GM18499 (cell line): ENCODE measurements at regions not wholly inside any gene's neighbourhood (a gene's known extent, or its start where the extent isn't known, plus 50 kb on each side); places are given as distances from the start of the nearest gene placed in this dataset.

Source experiments
- ATAC-seq: cut with Tn5 transposase; IDR thresholded peaks from one replicate; pipeline ENCODE4 v1.9.1; 2021; ENCODE audit warnings: moderate number of reproducible peaks; ENCODE audit not compliant: insufficient read depth, unreplicated experiment

DNA sequence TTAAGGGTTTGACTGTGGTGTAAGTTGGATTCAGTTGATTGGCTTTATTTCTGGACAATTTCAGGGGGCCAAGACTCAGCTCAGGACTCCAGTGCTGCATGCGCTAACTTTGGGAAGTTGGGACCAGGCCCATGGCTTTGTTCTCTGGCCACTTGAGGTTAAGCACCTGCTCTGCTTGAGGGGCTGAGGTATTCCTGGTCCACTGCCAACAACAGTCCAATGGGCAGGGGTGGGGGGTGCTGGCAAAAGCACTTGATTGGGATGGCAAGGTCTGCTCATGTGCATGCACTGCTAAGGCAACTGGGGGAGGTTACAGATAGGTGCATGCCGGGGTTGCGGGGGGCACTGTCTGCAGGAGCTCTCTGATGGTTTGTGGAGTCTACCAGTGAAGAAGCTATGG, 52.6 kb upstream of the ASB17 start:
- ATAC-seq: no peak

DNA sequence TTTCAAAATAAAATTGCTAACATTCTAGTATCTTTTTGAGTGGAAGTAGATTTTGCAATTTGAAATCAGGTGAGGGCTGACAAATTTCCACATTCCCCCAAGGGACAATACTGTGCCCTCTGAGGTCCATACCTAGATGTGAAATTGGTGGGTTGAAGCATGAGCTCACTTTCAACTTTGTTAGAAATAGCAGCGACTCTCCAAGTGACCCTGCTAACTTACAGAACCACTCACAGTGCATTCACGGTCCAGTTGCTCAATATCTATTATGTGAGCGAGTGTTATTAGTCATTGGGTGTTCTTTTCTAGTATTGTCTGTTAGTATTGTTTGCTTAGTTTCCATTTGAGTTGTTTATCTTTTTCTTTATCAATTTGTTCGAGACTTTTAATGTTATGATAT, 53.6 kb upstream of the ASB17 start:
- peak; percentile 79 for ATAC-seq

DNA sequence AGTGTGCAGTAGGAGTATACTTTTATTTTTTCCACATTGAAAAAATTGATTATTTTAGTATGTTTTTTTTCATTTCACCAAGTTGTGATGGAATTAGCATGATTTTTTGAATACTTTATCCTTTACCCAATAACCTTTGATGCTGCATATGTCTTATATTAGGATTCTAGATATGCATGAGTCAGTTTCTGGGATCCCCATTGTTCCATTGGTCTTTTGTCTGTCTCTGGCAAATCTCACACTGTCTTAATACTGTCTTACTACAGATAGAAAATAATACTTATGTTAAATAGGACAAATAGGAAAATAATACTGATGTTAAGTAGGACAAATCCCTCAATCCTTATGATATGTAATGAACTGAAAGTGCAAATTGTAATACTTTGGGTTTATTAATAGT, 54.3 kb upstream of the ASB17 start:
- ATAC-seq: no peak

DNA sequence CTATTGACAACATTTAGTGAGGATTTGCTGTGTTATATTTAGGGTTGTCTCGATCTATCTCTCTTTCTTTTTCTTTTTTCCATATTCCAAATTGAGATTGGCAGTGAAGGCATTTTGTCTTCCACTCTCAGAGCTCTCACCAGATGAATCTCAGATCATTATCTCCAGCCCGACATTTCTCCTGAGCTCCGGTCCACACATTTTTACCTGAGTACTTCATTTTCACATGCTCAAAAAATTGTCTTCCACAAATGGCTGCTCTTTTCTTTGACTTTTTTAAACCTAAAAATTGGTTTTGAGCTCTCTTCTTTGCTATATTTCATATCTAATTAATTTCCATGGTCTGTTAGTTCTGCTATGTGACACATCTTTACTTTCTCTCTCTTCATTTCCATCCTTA, 56.9 kb upstream of the ASB17 start:
- no peak for ATAC-seq

DNA sequence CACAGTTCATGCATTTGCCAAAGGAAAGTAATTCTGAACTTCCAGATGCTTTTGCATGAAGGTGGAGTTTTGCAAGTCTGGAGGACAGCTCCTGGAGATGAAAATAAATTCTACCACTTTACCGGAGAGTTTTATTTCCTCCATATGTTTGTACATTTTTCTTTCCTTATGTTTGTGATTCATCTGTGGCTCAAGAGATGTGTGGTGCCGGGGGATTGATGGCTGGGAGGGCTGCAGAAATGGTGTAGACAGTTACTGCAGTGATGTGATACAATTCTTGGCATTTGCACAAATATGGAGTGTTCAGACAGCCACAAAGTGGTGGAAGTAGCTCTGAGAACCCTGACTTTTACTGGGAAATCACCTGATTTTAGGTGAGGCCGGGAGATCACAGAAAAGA, 58.5 kb upstream of the ASB17 start:
- ATAC-seq: no peak

DNA sequence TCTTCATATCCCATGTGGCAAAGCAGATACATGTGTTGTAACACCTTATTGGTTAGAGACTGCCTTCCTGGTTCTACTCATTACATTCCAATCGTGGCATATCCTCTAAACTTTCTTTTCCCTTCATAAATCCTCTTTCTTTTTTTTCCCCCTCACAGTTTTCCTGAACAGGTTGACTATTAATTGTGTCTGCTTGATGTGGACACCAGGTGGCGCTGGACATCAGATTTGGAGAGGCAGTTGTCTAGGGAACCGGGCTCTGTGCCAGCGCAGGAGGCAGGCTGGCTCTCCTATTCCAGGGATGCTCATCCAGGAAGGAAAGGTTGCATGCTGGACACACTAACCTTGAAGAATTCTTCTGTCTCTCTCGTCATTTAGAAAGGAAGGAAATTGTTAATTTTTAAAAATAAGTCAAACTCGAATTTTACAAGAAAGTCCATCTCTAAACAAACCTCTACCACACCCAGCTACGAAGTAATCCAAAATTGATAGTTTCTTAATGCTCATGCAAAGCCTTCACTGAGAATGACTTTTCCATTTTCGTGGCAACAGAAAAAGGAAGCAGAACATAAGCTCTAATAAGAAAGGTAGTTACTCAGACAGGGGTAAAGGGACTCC, 59.4 kb upstream of the ASB17 start:
- ATAC-seq: no peak

DNA sequence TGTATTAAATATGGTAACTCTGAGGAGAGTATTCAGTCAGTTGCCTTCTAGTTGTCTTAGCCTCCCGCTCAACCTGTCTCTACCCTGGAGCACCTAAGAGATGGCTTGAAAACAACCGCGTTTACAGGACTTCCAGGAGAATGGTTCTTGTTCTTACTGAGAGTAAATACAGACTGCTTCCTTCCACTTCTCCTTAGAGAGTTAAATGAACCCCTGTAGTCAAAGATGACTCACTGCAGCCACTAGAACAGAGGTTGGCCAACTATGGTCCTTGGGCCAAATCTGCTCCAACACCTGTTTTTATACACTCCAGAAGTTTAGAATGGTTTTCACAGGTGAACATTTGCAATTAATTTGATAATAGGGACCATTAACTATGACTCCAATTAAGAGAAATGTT, 60.1 kb upstream of the ASB17 start:
- ATAC-seq: no peak

DNA sequence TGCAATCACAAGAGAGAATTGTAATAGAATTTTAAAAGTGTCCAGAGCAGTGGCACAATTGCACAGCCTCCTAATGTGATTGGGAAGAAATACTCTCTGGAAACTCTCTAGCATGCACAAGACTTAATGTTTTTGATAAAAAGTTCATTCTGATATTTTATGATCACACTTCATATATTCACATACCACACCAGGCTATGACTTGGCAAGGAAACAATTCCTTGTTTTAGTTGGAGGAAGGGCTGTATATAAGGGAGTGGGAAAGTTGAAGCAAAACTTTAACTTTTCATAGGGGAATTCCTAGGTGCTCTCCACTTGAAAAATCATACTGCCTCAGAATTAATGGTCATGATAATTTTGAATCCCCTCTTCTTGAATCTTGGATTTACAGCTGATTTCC, 61.5 kb upstream of the ASB17 start:
- ATAC-seq: no peak

DNA sequence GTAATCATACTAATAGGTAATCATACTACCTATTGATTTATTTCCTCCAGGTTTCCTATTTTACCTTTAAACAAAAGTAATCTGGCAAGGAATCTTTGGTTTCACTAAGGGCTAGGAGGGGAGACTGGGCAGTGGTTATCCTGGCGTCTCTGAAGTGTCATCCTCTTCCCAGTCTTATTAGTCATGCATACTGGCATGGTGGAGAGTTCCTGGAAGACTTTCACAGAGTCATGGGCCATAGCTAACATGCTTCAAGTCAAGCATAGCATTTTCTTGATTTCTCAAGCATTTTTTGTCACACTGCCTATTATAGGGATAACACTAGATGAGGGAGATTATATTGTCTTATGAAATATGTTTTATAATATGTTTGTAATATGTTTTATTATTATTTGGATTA, 64.0 kb upstream of the ASB17 start:
- ATAC-seq: no peak

DNA sequence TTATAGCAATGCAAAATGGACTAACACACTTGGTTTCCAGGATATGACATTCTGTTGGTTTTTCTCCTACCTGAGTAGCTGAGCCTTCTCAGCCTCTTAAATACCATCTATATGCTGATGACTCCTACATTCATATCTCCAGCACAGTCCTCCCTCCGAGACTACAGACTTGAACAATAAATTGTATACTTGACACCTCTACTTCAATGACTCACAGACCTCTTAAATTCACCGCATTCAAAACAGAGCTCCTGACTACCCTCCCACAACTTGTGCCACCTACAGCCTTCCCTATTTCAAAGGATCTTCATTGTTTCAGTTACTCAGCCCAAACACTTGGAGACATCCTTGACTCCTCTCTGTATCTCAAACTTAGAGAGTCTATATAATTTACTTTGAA, 66.8 kb upstream of the ASB17 start:
- ATAC-seq: no peak

DNA sequence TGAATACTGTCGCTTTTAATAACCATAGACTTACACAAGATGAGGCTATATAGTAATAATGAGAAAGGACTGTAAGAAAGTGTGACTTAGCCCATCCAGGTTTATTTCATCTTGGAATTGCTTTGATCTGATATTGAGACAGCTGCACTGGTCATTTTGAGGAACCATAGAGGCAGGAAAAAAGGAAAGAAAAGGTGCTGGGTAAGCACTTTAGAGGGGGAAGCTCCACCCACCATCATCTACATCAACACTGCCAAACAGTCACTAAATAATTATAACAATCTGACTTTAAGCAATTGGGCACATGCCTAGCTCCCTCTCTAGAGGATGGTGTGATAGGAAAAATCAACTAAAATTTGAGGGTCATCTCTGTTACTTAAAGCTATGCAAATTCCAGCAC, 70.6 kb upstream of the ST6GALNAC3 start:
- no peak for ATAC-seq

DNA sequence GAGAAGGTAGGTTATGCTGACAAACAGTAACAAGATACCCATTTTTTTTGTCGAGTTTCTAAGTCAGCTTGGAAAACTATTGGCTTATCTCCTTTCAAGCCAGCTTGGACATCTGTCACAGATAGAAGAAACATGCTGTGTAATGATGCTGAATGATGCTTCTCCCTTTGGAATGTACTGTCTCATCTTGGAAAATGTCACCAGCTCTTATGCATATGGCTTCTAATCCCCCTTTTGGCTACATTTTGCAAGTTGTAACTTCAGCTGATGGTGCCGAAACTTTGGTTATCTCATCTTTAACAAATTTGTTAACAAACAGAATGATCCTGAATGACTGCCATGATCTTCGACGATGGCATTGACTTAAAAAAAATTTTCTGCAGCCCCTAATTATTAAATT, 68.8 kb upstream of the ST6GALNAC3 start:
- ATAC-seq: no peak

DNA sequence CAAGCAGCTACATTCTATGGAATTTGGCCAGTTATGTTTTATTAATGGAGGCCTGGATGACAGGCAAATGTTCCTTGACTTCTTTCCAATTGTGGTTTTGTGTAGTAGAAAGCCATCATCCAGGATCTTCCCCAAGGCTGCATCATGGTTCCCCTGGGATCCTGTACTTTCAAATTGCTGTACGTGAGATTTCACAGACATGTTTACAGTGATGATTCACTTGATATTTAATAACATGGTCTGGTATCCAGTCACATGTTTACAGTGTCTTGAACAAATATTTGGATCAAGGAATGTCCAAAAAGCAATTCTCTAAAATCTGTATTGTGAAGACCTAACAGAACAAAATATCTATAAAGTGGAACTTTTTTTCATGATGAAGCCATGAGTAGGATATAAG, 68.3 kb upstream of the ST6GALNAC3 start:
- ATAC-seq: no peak

DNA sequence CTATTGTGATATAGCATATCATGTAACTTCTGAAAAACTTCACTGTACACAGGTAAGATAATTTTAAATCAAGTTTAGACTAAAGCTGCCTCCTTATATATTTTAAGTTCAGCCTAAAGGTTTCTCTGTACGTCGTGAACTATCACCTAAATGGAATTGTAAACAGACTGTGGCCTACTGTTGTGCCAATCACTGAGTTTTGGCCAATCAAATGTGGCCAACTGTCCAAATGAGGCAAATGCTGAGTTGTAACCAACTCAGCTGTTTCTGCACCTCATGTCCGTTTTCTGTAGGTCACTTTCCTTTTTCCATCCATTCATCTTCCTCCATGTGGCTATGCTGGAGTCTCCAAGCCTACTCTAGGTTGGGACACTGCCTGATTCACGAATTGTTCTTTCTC, 63.7 kb upstream of the ST6GALNAC3 start:
- ATAC-seq: no peak

DNA sequence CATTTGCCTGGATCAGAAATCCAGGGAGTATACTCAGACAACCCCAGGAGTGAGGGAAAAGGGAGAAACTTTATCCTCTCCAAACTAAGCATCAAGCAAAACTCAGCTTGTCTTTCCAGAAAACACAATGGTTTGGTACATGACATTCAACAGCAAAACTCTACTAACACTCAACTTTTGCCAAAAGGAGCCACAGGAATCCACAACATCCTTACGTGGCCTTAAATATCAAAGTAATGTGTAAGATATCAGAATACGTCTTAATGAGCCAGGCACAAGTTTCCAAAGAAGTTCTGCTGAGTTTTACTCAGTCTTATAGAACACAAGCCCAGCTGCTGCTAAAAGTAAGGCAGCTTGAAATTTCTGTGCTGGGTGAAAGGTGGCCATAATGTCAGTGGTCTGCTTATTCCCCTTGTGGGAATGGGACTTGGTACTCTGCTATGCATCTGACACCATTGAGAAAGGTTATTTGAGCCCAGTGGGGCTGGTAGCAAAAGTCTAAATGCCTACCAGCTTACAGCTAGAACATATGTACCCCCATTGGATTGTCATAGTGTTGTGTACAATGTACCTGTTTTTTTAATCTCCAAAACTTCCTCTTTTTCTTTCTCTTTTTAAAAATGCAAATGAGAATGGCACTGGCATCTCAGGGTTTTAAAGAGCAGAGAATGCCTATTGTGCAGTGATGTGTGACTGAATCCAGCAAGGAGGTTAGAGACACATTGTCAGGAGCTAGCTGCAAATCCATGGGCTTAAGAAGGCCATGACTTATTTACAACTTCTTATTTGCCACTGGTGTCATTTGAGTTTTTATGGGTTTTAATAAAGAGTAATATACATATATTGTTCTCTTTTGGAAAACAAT, 62.0 kb upstream of the ST6GALNAC3 start:
- no peak for ATAC-seq

DNA sequence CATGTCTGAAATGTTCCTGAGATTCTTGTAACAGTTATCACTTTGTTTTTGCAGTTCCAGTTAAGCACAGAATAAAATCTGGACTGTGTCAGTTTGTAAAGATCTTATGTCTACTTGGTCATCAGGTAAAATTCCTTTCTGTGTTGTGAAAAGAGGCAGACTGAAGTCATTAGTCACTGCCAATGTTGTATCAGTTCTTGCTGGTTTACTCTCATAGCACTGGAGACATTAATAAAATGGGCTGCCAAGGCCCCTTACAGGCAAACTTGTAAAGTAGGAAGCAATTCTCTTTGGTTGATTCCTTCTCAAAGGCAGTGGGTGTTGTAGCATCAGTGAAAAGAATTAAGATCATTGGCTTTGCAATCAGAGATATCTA, 61.4 kb upstream of the ST6GALNAC3 start:
- ATAC-seq: no peak

DNA sequence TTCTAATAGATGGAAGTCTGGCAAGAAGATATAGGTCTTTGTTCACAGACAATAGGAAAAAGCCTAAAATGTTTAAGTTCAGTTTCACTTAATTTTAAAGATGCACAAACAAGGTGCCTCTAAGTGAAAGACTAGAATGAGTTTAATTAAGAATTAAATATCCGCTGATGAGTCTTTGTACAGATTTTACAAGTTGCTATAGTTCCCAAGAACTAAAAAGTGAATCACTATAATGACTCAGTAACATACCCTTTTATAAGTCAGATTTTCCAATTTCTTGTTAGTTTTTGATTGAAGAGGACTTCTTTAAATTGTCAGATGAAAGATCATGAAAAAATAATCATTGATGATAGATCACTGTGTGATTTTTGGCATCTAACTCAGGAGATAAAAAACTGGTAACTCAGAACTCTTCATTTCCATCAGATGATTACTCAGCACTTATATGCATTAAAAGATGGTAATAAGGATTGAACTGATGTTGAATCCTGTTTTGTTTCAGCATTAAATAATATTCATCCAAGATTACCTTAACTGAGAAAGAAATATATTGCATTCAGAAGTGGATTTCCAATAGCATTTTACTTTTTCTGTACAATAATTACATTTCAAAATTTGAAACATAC, 59.0 kb upstream of the ST6GALNAC3 start:
- no peak for ATAC-seq

DNA sequence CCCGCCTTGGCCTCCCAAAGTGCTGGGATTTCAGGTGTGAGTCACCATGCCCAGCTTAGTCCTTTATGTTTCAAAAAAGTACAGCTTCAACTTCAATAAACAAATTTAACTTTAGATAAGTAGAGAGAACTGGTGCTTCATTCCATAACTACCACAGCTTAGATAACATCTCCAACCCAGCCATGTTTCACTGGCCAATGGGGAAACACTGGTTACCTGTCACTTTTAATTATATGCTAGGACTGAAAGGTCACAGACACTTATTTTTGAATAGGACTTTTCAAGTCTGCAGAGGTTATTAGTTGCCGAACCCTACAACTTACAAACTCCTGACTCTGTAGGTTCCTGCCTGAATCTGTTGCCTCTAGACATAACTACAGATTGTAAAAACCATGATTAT, 56.5 kb upstream of the ST6GALNAC3 start:
- no peak for ATAC-seq

DNA sequence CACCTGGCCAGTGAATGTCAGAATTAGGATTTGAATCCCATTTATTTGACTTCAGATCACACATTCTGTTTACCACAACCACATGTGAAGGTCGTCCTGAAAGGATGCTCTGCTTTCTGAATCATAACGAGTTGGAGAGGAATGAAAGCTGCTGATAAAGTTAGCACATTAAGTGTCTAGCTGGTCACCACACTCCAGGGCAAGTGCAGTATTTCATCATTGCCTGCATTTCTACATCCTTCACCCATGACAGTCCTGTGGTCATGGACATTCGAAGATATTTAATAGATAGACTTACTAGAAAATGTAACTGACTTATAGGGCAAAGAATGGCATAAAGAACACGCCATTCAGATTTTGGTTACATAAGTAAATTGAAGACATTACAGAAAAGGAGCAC, 52.7 kb upstream of the ST6GALNAC3 start:
- ATAC-seq: no peak

DNA sequence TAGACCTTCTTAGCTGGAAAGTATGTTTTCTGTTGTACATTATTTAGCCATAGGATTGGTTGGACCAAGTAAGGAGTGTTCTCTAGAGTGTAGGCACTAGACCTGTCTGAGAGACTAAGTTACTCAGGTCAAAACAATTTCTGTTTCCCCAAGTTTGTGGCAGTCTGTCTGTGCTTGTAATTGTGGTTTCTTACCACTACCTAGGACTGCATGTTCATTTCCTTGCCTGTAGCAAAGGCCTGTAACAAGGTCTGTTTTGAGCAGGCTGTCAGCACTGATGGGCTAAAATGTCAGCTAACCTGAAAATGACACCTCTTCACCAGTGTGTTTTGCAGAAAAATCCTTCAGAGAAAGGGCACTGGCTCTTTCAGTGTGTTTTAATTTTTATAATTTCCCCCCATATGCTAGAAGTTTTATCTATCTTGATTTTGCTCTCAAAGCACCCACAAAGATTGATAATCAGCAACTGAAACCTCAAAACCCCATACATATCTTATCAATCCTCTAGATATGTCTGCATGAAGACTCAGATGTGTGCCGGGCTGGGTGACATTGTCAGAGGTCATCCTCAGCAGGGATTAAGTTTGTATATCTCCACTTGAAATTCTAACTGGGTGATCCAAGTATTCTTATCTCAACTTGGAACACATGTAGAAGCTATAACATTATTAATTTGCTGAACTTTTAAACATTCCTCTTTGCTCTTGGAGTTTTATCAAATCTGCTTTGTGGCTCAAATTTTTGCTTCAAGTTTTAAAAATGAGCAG, 50.7 kb upstream of the ST6GALNAC3 start:
- ATAC-seq: no peak
